DMS114 treated with DMSO at 0.1 percent for 48 hours (cell line): ENCODE measurements at regions not wholly inside any gene's neighbourhood (a gene's known extent, or its start where the extent isn't known, plus 50 kb on each side); places are given as distances from the start of the nearest gene placed in this dataset.
"Not testable (repeated sequence)": the region's sequence is repeated elsewhere in the genome, so short reads cannot be mapped to it uniquely, and the experiment has no call there.

Experiments
- DNase-seq: peaks from one replicate; lab custom pipeline; 2025; ENCODE audit not compliant: unreplicated experiment; lab: John Stamatoyannopoulos, UW

DNA sequence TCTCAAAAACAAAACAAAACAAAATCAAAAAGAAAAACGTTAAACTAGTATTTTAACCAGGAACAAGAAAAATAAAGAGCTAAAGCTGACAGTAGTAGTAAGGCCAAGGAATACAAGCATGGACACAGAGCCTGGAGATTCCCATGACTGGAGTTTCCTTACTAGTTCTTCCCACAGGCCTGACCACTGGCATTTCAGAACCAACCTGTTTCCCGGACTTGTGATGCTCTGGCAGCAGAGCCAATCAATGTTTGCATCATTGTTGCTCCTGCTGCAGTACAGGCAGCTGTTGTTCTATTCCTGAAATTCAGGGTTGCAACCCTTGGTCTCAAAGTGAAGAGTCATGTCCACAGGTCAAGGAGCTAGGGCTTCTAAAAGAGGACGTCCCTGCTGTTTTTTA, 111.3 kb upstream of the WARS2 start:
- DNase-seq = no peak

DNA sequence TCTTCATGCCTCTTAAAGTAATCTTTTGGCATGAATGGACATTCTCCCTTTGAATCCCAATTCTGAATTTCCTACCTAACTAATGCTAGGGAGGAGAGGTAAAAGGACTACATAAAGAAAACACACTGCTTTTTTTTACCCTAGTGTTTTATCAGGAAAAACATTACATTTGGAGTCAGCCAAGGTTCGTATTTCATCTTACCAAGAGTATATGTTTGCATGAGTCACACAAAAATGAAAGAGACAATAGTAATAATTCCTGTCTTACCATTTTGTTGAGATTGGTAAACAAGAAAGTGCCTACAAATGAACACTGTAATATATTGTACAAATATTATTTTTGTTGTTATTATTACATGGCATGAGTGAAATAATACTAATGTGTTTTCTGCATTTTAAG, 112.9 kb upstream of the WARS2 start:
- DNase-seq = no peak

GRCh38 chr1:119254067-119254720, 113.7 kb upstream of the WARS2 start:
- DNase-seq = no peak

DNA sequence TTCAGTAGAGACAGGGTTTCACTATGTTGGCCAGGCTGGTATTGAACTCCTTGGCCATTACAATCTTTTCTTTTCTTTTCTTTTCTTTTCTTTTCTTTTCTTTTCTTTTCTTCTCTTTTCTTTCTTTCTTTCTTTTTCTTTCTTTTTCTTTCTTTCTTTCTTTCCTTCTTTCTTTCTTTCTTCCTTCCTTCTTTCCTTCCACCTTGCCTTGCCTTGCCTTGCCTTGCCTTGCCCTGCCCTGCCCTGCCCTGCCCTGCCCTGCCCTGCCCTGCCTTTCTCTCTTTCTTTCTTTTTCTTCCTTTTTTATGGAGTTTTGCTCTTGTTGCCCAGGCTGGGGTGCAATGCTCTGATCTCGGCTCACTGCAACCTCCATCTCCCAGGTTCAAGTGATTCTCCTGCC, 112.5 kb upstream of the HAO2 start:
- DNase-seq = not testable (repeated sequence)

DNA sequence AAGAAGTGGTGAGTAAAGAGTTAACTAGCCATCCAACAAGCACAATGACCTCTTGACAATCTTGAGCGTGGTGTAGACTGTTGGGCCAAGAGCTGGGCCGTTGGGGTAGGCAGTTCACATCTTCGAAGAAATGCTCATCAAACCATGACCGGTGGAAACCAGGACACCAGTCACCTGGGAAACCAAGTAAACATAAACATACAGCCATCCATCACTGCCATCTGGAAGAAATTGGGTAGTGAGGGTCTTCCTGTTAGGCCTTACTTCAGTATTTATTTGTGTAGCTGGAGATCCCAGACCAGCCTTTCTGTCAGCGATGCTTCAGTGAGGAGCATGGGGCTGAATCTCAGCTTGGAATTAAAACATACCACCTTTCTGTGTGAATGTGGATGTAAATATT, 108.1 kb upstream of the HAO2 start:
- DNase-seq = no peak

DNA sequence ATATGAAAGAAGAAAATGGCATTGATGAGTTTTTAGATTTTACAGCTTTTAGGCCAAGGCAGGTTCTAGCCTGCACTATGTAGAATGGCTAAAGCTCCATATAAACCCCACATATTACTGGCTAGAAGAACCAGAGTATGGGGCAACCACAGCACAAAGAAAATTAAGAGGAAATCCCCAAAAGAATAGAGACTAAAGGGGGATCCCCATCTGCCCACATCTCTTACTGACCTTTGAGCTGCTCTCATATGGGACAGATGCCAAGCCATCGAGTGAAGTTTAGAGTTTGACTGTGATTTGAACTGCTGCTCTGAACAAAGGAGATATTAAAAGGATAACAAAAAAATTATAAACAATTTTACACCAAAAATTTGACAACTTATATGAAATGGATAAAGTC, 102.2 kb upstream of the HAO2 start:
- DNase-seq = no peak

- DNase-seq = no peak
Observed at GRCh38 chr1:119266858-119267257, 101.7 kb upstream of the HAO2 start.

DNA sequence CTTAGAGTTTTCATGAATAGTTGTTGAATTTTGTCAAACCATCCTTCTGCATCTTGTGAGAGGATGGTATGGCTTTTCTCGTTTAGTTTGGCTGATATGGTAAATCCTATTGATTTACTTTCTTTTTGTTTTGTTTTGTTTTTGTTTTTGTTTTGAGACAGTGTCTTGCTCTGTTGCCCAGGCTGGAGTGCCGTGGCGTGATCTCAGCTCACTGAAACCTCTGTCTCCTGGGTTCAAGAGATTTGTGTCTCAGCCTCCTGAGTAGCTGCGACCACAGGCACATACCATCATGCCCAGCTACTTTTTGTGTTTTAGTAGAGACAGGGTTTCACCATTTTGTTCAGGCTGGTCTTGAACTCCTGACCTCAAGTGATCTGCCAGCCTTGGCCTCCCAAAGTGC, 101.3 kb upstream of the HAO2 start:
- not testable (repeated sequence) for DNase-seq

DNA sequence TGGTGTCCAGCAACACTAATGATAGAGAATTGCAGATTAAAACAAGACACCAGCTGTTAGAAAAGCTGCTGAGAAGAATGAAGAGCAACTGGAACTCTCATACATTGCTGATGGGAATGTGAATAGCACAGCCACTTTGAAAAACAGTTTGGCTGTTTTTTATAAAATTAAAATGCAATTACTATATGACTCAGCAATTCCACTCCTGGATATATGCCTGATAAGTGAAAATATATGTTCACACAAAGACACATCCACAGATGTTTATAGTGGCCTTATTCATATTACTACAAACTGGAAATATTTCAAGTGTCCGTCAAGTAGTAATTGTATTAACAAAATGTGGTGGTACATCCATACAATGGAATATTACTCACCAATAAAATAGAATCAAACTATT, 99.7 kb upstream of the HAO2 start:
- DNase-seq = no peak

GRCh38 chr1:119275145-119276134, 93.1 kb upstream of the HAO2 start:
- peak; percentile 46 for DNase-seq

DNA sequence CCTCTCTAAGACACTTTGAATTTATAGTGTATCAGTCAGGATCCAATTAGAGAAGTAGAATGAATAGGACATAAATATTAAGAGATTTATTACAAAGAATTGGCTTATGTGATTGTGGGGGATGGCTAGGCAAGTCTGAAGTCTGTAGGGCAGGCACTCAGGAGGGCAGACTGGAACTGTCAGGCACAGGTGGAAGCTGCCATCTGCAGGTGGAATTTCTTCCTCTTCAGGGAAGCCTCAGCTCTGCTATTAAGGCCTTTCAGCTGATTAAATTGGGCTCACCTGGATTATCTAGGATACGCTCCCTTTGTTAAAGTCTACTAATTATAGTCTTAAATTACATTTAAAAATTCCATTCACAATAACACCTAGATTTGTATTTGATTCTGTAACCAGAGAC, 92.0 kb upstream of the HAO2 start:
- no peak for DNase-seq

- DNase-seq = no peak
Observed at GRCh38 chr1:119279456-119280381, 88.9 kb upstream of the HAO2 start.

GRCh38 chr1:119285482-119285881, 83.1 kb upstream of the HAO2 start:
- no peak for DNase-seq

- peak; percentile 29 for DNase-seq
Observed at GRCh38 chr1:119286587-119287181, 81.9 kb upstream of the HAO2 start.

DNA sequence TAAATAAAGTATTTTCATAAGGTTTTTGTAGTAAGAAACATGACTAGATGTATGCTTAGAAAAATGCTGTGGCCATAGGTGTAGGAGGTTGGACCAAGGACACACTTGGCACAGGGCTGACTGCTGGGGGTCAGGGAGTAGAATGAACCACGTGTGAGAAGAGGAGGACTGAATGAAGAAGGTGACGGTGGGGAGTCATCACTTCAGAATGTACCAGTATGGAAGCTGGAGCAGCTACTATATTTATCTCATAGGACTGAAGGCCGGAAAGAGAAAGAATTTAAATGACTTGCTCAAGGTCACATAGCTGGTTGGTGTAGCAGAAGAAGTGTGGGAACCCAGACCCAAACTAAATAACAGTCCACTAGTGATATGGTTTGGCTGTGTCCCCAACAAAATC, 79.8 kb upstream of the HAO2 start:
- DNase-seq = no peak

GRCh38 chr1:119290297-119290696, 78.3 kb upstream of the HAO2 start:
- DNase-seq = no peak

- no peak for DNase-seq
Observed at GRCh38 chr1:119291611-119292206, 76.9 kb upstream of the HAO2 start.

DNA sequence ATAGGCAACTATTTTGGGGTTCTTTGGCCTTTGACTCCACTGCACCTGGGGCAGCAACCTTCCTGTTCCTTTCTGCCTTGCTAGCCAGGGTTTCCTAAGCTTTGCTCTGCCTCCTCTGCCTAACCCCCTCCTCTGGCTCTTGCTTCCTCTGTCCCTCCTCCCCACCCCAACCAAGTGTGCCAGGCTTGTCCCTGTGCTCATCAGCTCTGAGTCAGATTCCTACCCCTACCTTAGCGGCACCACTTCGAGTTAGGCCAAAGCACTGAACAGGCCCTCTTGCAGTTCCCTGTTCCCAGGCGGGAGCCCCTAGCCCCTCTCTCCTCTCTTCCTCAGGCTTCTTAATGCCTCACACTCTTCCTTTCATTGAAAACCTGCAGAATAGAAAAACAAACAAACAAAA, 74.8 kb upstream of the HAO2 start:
- no peak for DNase-seq

GRCh38 chr1:119294199-119294598, 74.4 kb upstream of the HAO2 start:
- no peak for DNase-seq

- DNase-seq = no peak
Observed at GRCh38 chr1:119294722-119295121, 73.9 kb upstream of the HAO2 start.
